Stimulated activated CD4-positive, alpha-beta T cell treated with anti-CD3 and anti-CD28 coated beads, Interleukin-4, amount 100 ng/mL, for 4 hours (primary cell): ENCODE measurements at regions not wholly inside any gene's neighbourhood (a gene's known extent, or its start where the extent isn't known, plus 50 kb on each side); places are given as distances from the start of the nearest gene placed in this dataset.

Experiments
- DNase-seq, 2 experiments: peaks; one replicate each; pipeline ENCODE4 v3.0.0-alpha.2; 2020

DNA sequence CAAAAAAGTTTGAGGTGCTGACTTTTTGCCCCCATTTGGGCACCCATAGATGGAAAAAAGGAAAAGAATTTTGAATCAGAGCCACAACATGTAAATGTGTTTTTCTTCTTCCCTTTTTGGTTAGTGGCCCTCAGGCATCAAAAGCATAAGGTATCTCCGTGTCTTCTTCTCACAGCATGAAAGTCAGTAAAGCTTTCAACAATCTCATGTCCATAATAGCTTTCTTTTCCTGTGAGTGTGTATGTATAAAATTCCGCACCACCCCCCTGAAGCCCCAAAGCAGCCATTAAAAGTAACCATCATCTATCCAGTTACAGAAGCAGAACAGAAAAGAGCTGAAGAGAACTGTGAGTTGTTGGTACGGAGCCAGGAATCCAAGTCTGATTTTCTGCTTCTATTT is 1539.7 kb upstream of the ACVR2A start:
- DNase-seq: no peak

DNA sequence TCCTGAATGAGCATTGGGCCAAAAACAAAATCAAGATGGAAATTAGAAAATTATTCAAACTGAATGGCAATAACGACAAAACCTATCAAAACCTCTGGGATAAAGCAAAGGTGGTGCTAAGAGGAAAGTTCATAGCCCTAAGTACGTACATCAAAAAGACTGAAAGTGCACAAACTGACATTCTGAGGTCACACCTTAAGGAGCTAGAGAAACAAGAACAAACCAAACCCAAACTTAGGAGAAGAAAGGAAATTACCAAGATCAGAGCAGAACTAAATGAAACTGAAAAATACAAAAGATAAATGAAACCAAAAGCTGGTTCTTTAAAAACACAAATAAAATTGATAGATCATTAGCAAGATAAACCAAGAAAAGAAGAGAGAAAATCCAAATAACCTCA is 1543.5 kb upstream of the ACVR2A start:
- no peak for DNase-seq

- DNase-seq: no peak
These were observed 1549.7 kb upstream of the ACVR2A start for GRCh38 chr2:146295080-146295670.

DNA sequence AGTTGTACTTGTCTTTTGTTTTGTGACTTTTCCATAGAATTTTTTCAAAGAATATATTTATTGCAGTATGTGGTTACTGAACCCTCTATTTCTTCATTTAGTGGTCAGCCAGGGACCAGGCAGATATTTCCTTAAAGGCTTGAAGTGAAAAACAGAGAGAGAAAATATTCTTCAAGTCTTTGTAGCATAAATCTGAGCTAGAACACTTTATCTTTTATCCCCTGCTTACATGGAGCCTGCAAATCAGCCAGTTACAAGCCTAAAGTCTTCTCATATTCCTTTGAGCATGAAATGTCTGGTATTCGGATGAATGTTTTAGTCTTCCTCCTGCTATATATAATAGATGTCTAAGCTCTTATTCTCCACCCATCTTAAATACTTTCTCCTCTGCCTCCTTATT is 1557.5 kb upstream of the ACVR2A start:
- no peak for DNase-seq

DNA sequence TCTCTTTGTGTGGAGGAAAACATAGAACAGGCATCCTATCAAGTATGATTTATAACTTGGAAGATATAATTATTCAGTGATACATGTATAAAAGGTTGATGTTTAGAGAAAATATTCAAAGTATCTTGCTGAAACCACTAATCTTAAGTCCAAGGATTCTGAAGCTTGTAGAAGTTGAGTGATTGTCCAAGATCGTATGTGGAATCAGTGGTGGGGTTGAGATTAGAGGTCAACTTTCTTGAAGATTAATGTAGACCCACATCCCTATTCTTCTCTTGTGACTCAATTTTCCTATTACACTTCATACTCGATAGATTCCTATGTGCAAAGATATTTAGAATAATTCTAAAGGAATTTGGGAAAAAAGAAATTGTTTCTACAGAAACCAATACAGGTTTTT is 1565.9 kb upstream of the ACVR2A start:
- DNase-seq: no peak

GRCh38 chr2:146271131-146271831 is 1573.5 kb upstream of the ACVR2A start:
- DNase-seq: no peak

DNA sequence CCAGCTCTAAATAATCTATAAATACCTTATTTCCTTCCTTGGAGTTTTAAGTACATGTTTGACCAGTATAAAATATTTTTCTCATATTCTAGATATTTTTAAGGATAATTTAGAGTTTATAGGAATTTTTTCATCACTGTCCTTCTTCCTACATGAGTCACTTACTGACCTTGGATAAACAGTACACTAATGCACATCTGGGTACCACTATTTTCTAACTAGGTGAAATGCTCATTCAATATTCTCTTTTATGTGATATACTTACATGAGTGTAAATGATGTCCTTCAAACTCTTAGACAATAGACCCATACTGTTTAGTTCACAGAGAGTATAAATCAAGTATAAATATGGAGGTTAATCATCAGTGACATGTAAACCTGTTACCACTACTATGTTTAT is 1574.2 kb upstream of the ACVR2A start:
- no peak for DNase-seq

DNA sequence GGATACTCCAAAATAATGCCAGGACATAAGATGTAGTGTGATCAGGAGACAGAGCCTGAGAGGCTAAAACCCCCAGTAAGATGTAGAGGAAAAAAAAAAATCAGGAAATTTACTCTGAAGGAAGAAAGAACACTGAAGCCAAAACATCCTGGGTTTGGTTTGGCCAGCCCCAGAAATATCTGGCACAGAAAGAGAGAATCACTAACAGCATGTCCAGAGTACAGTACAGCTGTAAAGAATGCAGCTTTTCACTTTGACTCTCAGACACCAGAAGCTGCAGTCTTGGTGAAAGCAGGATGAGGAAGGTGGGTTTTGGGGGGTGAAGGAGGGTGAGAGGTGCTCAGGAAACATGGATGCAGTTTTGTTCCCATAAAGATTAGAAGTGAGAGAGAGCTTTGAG is 1577.7 kb upstream of the ACVR2A start:
- no peak for DNase-seq

- DNase-seq: no peak
These were observed 1579.2 kb upstream of the ACVR2A start for GRCh38 chr2:146265656-146266055.

- no peak for DNase-seq
These were observed 1582.2 kb upstream of the ACVR2A start for GRCh38 chr2:146262606-146263005.

GRCh38 chr2:146260551-146260950 is 1584.3 kb upstream of the ACVR2A start:
- no peak for DNase-seq

DNA sequence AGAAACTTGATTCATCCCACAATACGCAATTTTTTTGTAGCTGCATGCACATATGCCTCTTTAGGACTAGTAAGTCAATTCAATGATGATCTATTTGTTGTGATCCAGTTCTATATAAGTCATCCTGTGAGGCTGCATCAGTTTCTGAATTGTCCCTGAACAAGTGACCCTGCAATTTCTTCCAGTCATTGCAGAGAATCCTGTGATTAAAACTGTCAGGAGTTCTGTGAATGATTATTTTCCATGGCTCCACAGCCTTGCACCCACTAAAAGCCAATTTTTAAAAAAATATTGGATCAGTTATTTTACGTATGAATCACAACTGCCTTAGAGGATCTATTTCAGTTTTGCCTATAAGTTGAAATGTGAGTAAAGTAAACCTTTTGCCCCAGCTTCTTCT is 1585.0 kb upstream of the ACVR2A start:
- no peak for DNase-seq

DNA sequence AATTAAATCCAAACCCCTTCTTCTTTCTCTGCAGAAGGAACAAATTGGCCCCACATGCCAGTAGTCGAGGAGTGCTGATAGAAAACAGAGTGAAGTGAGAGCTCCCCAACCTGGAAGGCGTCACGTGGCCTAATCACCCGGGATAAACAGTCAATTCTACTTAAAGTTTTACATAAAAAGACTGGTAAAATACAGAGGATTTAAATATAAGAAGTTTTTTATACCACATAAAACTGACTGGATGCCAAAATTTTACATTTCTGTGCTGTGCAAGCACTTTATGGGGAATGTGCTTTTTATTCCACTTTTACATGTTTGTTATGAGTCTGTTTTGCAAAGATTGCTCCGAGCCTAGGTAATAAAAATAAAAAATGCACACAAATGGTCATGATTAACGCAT is 1586.8 kb upstream of the ACVR2A start:
- no peak for DNase-seq

- DNase-seq: no peak
These were observed 1592.7 kb upstream of the ACVR2A start for GRCh38 chr2:146252119-146252518.

GRCh38 chr2:146251328-146251727 is 1593.5 kb upstream of the ACVR2A start:
- DNase-seq: no peak

DNA sequence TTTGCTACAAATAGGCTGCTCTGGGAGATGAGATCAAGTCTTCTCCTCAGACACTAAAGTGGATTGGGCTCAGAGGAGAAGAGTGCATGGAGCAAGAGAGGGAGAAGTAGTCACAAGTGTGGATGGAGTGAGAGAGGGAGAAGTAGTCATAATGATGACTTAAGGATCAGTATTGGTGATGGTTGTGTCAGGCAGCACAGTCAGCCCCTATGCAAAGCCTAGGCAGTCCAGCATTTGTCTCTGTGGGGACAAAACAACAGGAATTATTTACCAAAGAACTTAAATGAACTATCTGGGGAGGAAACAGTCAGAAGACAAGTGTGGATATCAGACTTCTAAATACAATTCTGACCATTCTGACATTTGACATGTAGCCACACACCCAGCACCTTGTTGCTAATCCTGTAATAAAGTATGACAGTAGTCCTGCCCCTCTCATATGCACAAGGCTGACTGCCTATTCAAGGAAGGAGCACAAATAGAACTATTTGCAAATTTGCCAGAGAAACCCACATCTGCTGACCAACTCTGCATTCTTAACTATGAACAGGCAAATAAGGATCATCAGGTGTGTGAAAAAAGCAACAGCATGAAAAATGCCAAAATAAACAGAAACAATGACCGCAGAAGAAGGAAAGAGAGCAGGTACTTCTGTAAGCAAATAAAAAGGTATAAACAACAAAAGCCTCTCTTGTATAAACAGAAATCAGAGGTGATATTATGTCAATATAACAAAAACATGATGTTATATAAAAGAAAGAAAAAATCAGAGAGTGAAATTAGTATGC is 1597.9 kb upstream of the ACVR2A start:
- DNase-seq: no peak

DNA sequence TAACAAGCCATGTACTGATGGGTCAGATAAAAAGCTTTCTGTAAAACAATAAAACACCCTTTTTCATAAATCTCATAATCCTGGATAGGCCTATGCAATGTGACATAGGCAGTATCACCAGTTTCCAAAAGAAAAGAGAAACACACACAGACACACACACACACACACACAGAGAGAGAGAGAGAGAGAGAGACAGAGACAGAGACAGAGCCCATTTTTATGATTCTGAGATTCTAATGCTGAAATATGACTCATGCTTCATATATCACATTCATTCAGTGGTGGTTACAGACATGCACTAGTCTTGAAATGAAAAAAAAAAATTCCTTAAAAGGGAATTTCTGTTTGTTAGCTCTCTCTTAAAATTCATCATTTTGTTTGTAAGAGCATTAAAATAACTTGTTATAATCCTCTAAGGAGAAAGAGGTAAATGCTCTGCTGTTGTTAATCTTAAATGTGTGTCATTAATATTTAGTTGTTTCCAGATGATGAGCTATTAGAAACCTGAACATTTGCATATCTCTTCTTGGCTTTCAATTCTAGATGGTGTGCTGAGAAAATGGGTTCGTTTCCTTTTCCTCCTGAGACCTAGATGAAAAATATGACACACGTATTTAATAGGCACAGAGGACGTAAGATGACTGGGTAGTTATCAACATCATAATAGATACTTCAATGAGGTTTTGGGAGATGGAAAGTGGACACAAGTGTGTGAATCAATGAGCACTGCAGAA is 1598.7 kb upstream of the ACVR2A start:
- DNase-seq: no peak

DNA sequence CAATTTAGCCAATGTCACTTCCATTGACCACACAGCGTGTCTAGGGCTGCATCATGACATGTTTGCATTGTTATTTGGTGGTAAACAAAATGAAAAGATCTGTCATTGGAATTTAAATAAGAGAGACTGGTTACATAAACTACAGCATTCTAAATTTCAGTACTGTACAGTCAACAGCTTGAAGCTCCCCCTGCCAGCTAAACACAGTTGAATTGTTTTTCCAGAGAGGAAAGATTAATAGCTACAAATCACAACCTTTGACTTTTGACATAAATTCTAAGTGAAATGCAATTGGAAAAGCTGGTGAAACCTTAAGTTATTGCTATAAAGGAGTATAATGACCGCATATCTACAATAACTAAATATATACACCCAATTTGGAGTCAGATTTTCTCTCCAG is 1600.0 kb upstream of the ACVR2A start:
- no peak for DNase-seq

DNA sequence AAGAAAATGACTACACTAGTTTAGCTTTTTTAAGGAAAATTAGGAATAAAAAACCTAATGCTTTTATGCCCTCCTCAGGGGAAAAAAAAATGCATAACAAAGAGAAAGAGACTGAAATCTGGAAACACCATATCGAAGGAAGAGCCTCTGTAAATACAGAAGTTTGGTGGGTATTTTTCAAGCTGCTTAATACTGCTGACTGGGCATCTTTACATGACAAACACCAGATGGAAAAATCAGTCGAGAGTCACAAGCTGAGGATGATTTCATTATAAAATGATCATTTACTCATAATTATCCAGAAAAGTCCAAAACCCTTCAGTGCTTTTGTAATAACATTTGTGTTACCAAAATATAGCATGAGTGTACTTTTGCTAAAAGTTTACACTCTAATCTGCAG is 1600.7 kb upstream of the ACVR2A start:
- DNase-seq: no peak

GRCh38 chr2:146241023-146241422 is 1603.8 kb upstream of the ACVR2A start:
- DNase-seq: no peak

DNA sequence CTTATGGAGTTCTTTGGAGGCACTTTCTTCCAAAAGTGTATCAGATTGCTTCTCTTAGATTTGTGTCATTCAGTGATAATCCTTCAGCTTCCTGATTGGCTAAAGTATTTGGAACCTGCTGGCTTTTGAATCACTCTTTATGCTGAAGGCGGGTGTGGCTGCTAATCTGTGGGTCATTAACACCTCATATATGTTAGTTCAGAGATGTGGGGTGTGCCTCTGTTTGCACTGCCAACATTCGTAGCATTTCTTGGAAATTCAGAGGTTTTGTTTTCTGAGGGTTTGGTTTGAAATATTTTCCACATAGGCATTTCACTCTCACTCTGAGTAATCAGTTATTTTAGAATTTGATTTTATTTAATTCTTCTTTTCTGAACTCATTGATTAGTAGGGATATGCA is 1604.4 kb upstream of the ACVR2A start:
- DNase-seq: no peak

- no peak for DNase-seq
These were observed 1605.3 kb upstream of the ACVR2A start for GRCh38 chr2:146239392-146240135.
